Left ventricle myocardium inferior (tissue), 1 donor: ENCODE measurements at regions not wholly inside any gene's neighbourhood (a gene's known extent, or its start where the extent isn't known, plus 50 kb on each side); places are given as distances from the start of the nearest gene placed in this dataset.

ENCODE experiments used
- DNase-seq: peaks from one replicate; pipeline ENCODE4 v3.0.0-alpha.2; 2020
- H3K27ac ChIP-seq: fragments of 200-600 bp; replicated peaks from 2 replicates; pipeline ENCODE4 v1.8.0; 2021
- H3K27me3 ChIP-seq: fragments of 200-600 bp; 2 replicates; pipeline ENCODE4 v1.8.0; 2021; ENCODE audit warnings: low read depth
- H3K36me3 ChIP-seq: fragments of 200-600 bp; 2 replicates; pipeline ENCODE4 v1.8.0; 2021
- H3K4me1 ChIP-seq: fragments of 200-600 bp; 2 replicates; pipeline ENCODE4 v1.8.0; 2021
- H3K4me3 ChIP-seq: fragments of 200-600 bp; 2 replicates; pipeline ENCODE4 v1.8.0; 2021; ENCODE audit warnings: mild to moderate bottlenecking, moderate library complexity
- H3K9me3 ChIP-seq: fragments of 200-600 bp; replicated peaks from 2 replicates; pipeline ENCODE4 v1.8.0; 2021
- intact Hi-C: fragments of 100-400 bp; cut with micrococcal nuclease; formaldehyde crosslinking; loops from one replicate; pipeline ENCODE4 v1.11.0; 2022
- TF ChIP-seq, protein P1 (sequence below): fragments of 200-600 bp; IDR thresholded peaks from 2 replicates; pipeline ENCODE4 v1.8.0; 2021; ENCODE audit warnings: antibody characterized with exemption, mild to moderate bottlenecking, borderline replicate concordance
- donor health status: DM: no; HTN: yes; CAD: no; lungs with severe emphysema.

DNA sequence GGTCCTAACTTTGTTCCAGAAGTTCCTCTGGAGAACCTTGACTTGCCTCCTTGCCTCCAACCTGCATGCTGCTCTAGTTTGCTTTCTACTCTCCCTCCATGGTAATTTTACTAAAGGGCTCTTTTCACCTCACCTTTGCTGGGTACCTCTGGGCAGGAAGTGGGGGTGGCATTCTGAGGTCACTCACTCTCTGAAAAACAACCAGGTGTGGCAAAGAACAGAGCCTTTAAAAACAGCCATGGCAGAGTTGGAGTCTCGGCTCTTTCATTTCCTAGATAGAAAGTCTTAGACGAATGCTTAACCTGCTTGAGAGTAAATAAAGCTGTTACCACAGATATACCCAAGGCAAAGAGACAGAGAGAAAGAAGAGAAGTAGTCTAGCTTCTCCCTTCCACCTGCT, 827.9 kb downstream of the BCL11B start:
- Histone ChIP-seq H3K9me3 (peaks cover 10% of the 10 kb centered on the region), H3K4me1 (no peaks in the 10 kb centered on the region), H3K27ac (no peak overlapping the region), H3K36me3 (no peaks in the 10 kb centered on the region), H3K27me3 (peaks cover 4% of the 10 kb centered on the region), H3K4me3 (no peak overlapping the region)
- TF ChIP-seq, protein P1, sequence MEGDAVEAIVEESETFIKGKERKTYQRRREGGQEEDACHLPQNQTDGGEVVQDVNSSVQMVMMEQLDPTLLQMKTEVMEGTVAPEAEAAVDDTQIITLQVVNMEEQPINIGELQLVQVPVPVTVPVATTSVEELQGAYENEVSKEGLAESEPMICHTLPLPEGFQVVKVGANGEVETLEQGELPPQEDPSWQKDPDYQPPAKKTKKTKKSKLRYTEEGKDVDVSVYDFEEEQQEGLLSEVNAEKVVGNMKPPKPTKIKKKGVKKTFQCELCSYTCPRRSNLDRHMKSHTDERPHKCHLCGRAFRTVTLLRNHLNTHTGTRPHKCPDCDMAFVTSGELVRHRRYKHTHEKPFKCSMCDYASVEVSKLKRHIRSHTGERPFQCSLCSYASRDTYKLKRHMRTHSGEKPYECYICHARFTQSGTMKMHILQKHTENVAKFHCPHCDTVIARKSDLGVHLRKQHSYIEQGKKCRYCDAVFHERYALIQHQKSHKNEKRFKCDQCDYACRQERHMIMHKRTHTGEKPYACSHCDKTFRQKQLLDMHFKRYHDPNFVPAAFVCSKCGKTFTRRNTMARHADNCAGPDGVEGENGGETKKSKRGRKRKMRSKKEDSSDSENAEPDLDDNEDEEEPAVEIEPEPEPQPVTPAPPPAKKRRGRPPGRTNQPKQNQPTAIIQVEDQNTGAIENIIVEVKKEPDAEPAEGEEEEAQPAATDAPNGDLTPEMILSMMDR = no peak
- no peak for DNase-seq
- intact Hi-C loops = no loop called here

DNA sequence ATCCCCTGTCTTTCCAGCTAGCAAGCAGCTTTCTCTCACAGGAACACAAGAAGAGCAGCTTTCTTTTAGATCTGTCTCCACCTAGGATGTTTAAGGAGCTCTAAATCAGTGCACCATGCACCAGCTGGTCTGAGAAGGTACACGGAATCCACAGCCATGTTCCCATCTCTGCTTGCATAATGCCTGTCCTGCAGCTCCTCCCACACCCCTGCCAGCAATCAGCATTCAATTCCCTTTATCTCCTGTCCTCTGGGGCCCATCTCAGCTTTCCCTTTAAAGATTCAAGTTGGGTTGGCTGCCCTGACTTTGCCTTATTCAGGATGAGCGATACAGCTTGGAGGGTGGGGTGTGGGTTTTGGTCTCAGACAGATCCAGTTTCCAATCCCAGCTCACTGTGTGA, 826.3 kb downstream of the BCL11B start:
- DNase-seq = no peak
- Histone ChIP-seq H3K4me1 (no peaks in the 10 kb centered on the region), H3K9me3 (peaks cover 10% of the 10 kb centered on the region), H3K4me3 (no peak overlapping the region), H3K27me3 (peaks cover 4% of the 10 kb centered on the region), H3K27ac (no peak overlapping the region), H3K36me3 (no peaks in the 10 kb centered on the region)
- intact Hi-C loops = no loop called here
- TF ChIP-seq, protein P1 = no peak

DNA sequence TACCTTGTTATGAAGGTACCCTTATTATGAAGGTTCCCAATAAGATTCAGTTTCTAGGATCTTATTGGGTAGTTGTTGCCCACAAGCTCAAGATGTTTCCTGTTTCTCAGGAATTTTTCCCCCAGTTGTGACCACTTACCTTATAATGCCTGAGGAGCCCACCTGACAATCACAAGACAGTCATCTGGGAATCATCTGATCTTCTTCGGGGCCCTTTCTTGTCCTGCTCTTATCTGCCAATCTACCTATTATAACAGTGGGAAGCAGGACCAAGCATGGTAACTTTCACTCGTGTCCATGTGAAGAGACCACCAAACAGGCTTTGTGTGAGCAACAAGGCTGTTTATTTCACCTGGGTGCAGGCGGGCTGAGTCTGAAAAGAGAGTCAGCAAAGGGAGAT, 825.5 kb downstream of the BCL11B start:
- Histone ChIP-seq H3K9me3 (peaks cover 7% of the 10 kb centered on the region), H3K4me1 (no peaks in the 10 kb centered on the region), H3K36me3 (no peaks in the 10 kb centered on the region), H3K4me3 (no peak overlapping the region), H3K27ac (no peak overlapping the region), H3K27me3 (peaks cover 8% of the 10 kb centered on the region)
- DNase-seq = no peak
- intact Hi-C loops = no loop called here
- TF ChIP-seq, protein P1 = no peak

DNA sequence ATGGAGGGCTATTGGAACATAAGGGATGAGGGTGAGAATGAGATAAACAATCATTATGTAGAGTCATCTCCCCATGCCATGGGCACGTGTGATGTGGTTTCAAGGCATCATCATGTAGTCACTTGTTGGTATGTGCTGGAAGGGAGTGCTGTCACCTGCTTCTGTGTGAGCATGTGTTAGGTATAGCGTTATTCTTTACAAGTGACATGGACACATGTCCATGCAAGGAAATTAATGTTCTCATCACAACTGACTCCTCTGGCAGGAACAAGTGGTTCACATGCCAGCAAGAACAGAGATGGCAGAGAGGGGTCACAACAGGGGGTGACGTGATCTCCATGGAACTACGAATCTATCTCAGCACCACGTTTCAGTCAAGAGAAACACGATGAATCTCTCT, 815.8 kb downstream of the BCL11B start:
- no peak overlapping the region for H3K4me3 ChIP-seq
- H3K9me3 ChIP-seq = no peaks in the 10 kb centered on the region
- peaks cover 9% of the 10 kb centered on the region for H3K27me3 ChIP-seq
- DNase-seq = no peak
- no peaks in the 10 kb centered on the region for H3K36me3 ChIP-seq
- H3K4me1 ChIP-seq = no peaks in the 10 kb centered on the region
- intact Hi-C loops = no loop called here
- TF ChIP-seq, protein P1 = no peak
- H3K27ac ChIP-seq = no peak overlapping the region

DNA sequence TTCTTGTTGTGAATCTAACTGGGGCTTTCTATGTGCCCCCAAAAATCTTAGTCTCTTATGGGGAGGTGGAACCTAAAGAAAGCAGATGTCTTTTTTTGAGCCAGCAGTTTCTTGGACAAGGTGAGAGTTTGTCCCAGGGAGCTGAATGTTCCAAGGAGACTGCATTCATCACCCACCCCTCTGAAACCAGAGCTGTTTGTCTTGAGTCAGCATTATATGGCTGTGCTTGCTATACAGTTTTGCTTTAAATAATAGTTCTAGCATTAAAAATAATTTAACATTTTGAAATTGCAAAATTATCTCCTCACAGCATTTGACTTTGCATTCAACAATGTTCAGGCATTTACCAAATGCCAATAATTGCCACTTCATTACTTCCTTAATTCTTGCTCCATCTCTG, 813.3 kb downstream of the BCL11B start:
- intact Hi-C loops = no loop called here
- H3K9me3 ChIP-seq = no peaks in the 10 kb centered on the region
- H3K27ac ChIP-seq = no peak overlapping the region
- H3K36me3 ChIP-seq = no peaks in the 10 kb centered on the region
- H3K4me3 ChIP-seq = no peak overlapping the region
- no peaks in the 10 kb centered on the region for H3K4me1 ChIP-seq
- TF ChIP-seq, protein P1 = no peak
- no peak for DNase-seq
- peaks cover 8% of the 10 kb centered on the region for H3K27me3 ChIP-seq

DNA sequence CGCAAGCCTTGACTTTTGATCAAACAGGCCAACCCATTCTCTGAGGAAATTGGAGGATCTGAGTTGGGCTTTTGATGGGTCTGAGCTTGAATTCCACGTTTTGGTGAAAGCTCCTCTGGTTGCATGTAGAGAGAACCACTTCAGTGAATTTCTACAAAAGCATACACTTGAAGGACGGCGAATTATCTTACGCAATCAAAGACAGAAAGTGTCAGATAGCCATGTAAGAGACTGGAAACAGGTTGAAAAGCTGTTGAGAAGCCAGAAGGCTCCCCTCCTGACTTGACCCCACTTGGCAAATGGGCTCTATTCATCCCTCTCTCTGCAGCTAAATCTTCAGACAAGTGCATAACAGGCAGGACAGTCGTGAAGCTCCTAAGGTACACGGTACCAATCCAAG, 809.1 kb downstream of the BCL11B start:
- no peaks in the 10 kb centered on the region for H3K9me3 ChIP-seq
- H3K36me3 ChIP-seq = no peaks in the 10 kb centered on the region
- H3K27me3 ChIP-seq = no peaks in the 10 kb centered on the region
- TF ChIP-seq, protein P1 = no peak
- intact Hi-C loops = no loop called here
- no peak overlapping the region for H3K27ac ChIP-seq
- no peaks in the 10 kb centered on the region for H3K4me1 ChIP-seq
- H3K4me3 ChIP-seq = no peak overlapping the region
- no peak for DNase-seq
